ENCODE measurements at regions not wholly inside any gene's neighbourhood (a gene's known extent, or its start where the extent isn't known, plus 50 kb on each side); places are given as distances from the start of the nearest gene placed in this dataset.

DNA sequence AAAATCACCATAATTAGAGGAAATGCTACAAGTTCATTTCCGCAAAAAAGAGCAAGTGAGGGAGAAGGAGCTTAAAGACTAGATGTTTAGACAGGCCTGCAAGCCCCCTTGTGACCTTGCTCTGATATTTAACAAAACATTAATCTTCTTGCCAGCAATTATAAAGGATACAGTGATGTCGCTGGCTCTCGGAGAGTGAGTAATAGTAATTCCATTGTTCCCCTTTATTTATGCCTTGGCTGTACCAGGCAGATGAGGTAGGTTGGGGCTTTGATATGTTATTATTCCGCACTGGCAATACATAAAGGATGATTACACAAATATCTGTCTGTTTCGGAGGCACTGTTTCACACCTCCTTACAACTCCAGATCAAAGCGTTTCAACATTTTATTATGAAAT is 204.8 kb upstream of the SALL1 start:
- no peak for TF ChIP-seq POLR2A (IDR thresholded peaks at IDR 0.05)
- TF ChIP-seq, protein P1, sequence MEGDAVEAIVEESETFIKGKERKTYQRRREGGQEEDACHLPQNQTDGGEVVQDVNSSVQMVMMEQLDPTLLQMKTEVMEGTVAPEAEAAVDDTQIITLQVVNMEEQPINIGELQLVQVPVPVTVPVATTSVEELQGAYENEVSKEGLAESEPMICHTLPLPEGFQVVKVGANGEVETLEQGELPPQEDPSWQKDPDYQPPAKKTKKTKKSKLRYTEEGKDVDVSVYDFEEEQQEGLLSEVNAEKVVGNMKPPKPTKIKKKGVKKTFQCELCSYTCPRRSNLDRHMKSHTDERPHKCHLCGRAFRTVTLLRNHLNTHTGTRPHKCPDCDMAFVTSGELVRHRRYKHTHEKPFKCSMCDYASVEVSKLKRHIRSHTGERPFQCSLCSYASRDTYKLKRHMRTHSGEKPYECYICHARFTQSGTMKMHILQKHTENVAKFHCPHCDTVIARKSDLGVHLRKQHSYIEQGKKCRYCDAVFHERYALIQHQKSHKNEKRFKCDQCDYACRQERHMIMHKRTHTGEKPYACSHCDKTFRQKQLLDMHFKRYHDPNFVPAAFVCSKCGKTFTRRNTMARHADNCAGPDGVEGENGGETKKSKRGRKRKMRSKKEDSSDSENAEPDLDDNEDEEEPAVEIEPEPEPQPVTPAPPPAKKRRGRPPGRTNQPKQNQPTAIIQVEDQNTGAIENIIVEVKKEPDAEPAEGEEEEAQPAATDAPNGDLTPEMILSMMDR (IDR thresholded peaks at IDR 0.05) = no peak
